ENCODE measurements at regions not wholly inside any gene's neighbourhood (a gene's known extent, or its start where the extent isn't known, plus 50 kb on each side); places are given as distances from the start of the nearest gene placed in this dataset.

- ChIA-PET CTCF (interaction anchor here (1.4 kb wide), 1 partner anchor 805 kb away, joined by 8 read pairs; no protein-coding TSS in a partner anchor), POLR2A (ENCODE audit: unreplicated experiment) (no interaction called here)
- Histone ChIP-seq H3K4me1 (replicated peaks; ENCODE audit: insufficient read depth) (peaks cover 4% of the 10 kb centered on the region), H3K79me2 (ENCODE audit: low read depth) (no peaks in the 10 kb centered on the region), H3K9me2 (ENCODE audit: insufficient read depth) (no peaks in the 10 kb centered on the region), H3K27me3 (ENCODE audit: insufficient read depth, low read depth) (no peaks in the 10 kb centered on the region), H3K27ac (no peak overlapping the region), H3K4me3 (no peak overlapping the region), H3K4me2 (no peak overlapping the region), H4K20me1 (ENCODE audit: insufficient read depth) (no peaks in the 10 kb centered on the region), H3F3A (ENCODE audit: insufficient read depth, low read depth) (no peaks in the 10 kb centered on the region), H3K36me3 (ENCODE audit: low read depth) (no peaks in the 10 kb centered on the region), H2AFZ (no peak overlapping the region), H3K9me3 (ENCODE audit: insufficient read depth, low read depth) (no peaks in the 10 kb centered on the region; the same call in 1 of the 2 replicates)
- intact Hi-C loops (cut with micrococcal nuclease; ENCODE audit: unreplicated experiment), result loop anchor here (10.0 kb wide), 1 partner anchor 1378 kb away; no protein-coding TSS in a partner anchor
- BruUV-seq (replicated peaks), result no TSS peak
- TF ChIP-seq, protein P1, sequence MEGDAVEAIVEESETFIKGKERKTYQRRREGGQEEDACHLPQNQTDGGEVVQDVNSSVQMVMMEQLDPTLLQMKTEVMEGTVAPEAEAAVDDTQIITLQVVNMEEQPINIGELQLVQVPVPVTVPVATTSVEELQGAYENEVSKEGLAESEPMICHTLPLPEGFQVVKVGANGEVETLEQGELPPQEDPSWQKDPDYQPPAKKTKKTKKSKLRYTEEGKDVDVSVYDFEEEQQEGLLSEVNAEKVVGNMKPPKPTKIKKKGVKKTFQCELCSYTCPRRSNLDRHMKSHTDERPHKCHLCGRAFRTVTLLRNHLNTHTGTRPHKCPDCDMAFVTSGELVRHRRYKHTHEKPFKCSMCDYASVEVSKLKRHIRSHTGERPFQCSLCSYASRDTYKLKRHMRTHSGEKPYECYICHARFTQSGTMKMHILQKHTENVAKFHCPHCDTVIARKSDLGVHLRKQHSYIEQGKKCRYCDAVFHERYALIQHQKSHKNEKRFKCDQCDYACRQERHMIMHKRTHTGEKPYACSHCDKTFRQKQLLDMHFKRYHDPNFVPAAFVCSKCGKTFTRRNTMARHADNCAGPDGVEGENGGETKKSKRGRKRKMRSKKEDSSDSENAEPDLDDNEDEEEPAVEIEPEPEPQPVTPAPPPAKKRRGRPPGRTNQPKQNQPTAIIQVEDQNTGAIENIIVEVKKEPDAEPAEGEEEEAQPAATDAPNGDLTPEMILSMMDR (conservative IDR thresholded peaks at IDR 0.05), result no peak
- TF ChIP-seq EZH2 (IDR thresholded peaks at IDR 0.05; ENCODE audit: low read depth), result no peak
- DNase-seq, result no peak
Measured at GRCh38 chr14:54342806-54343205, 54.0 kb upstream of the CDKN3 start.

DNA sequence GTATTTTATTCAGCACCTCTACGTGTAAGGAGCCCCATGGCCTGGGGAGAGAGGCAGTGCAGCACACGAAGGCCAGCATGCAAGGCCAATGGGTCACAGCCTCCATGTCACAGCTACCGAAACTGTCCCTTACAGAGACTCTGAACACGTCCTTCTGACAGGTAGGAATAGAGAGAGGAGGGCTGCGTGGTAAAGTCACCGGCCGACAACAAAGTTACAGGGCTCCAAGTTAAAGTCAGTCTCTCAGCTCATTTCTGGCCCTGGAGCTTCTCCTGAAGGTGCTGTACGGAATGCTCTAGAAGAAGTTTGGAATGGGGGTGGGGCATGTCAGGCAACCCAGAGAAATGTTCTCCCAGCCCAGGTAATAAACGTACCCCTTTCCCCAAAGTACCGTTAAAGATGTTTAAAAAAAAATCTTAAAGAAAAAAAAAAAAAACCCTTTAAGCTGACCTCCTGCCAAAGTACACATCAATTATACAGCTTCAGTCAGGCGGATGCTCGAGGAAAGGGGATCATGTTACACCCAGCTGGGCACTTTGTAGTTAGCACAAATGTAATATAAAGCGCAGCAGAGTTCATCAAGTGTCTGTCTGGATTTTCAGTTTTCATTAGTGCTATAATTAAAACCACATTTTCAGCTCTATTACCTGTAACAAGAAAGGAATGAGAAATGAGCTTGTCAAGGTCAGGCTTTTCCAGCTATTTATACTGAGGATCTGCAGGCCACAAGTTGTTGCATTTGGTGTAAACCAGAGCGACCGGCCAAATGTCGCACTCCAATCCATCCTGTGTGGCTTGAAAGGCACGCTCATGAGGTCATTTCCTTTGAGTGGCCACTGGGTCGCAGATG is 53.3 kb upstream of the CDKN3 start:
- H2AFZ ChIP-seq, result no peak overlapping the region
- H3K27me3 ChIP-seq (ENCODE audit: insufficient read depth, low read depth), result no peaks in the 10 kb centered on the region
- ChIA-PET CTCF (interaction anchor here (0.6 to 1.4 kb wide), 6 partner anchors 74 to 806 kb away, joined by 3 to 8 read pairs (median 4); no protein-coding TSS in a partner anchor), POLR2A (ENCODE audit: unreplicated experiment) (interaction anchor here (0.6 kb wide), 1 partner anchor 253 kb away, joined by 4 read pairs; no protein-coding TSS in a partner anchor)
- no peaks in the 10 kb centered on the region for H3K36me3 ChIP-seq (ENCODE audit: low read depth)
- peak in 1 of 2 experiments; percentile 23 for DNase-seq
- no peaks in the 10 kb centered on the region for H3K79me2 ChIP-seq (ENCODE audit: low read depth)
- peaks cover 4% of the 10 kb centered on the region for H3K4me1 ChIP-seq (replicated peaks; ENCODE audit: insufficient read depth)
- no TSS peak for BruUV-seq (replicated peaks)
- no peak overlapping the region for H3K27ac ChIP-seq
- intact Hi-C loops (cut with micrococcal nuclease; ENCODE audit: unreplicated experiment), result loop anchor here (10.0 kb wide), 1 partner anchor 1379 kb away; no protein-coding TSS in a partner anchor
- no peak overlapping the region for H3K4me3 ChIP-seq
- TF ChIP-seq, protein P1 (conservative IDR thresholded peaks at IDR 0.05), result no peak
- TF ChIP-seq EZH2 (IDR thresholded peaks at IDR 0.05; ENCODE audit: low read depth), result no peak
- H3K4me2 ChIP-seq, result no peak overlapping the region
- no peaks in the 10 kb centered on the region for H3K9me2 ChIP-seq (ENCODE audit: insufficient read depth)
- H3K9me3 ChIP-seq (ENCODE audit: insufficient read depth, low read depth), result no peaks in the 10 kb centered on the region; the same call in 1 of the 2 replicates
- H3F3A ChIP-seq (ENCODE audit: insufficient read depth, low read depth), result no peaks in the 10 kb centered on the region
- H4K20me1 ChIP-seq (ENCODE audit: insufficient read depth), result no peaks in the 10 kb centered on the region

DNA sequence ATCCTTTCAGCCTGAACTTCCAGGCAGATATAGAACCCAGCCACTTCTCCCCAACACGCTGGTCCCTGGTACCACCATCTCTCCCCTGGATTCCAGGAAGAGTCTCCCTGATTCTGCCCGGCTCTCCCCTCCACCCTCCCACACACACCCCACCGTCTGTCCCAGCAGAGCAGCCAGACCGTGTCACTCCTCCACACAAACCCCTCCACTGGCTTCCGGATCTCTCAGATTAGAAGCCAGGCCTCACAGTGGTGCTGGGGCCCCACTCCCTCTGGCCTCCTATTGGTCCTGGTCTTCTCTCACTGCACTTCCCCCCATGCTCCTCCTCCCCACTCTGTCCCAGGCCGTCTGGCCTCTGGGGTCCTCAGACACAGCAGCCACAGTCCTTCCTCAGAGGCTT is 52.4 kb upstream of the CDKN3 start:
- POLR2A ChIA-PET (ENCODE audit: unreplicated experiment), result interaction anchor here (0.6 kb wide), 1 partner anchor 254 kb away, joined by 4 read pairs; no protein-coding TSS in a partner anchor
- intact Hi-C loops (cut with micrococcal nuclease; ENCODE audit: unreplicated experiment), result loop anchor here (10.0 kb wide), 1 partner anchor 1380 kb away; no protein-coding TSS in a partner anchor
- no peak overlapping the region for H3K27ac ChIP-seq
- H3K4me3 ChIP-seq, result no peak overlapping the region
- CTCF ChIA-PET, result interaction anchor here (1.4 kb wide), 1 partner anchor 807 kb away, joined by 8 read pairs; no protein-coding TSS in a partner anchor
- H3K4me2 ChIP-seq, result no peak overlapping the region
- H3K9me3 ChIP-seq (ENCODE audit: insufficient read depth, low read depth), result no peaks in the 10 kb centered on the region; the same call in 1 of the 2 replicates
- H4K20me1 ChIP-seq (ENCODE audit: insufficient read depth), result no peaks in the 10 kb centered on the region
- BruUV-seq (replicated peaks), result no TSS peak
- no peaks in the 10 kb centered on the region for H3K27me3 ChIP-seq (ENCODE audit: insufficient read depth, low read depth)
- no peak overlapping the region for H2AFZ ChIP-seq
- no peak for TF ChIP-seq EZH2 (IDR thresholded peaks at IDR 0.05; ENCODE audit: low read depth)
- TF ChIP-seq, protein P1 (conservative IDR thresholded peaks at IDR 0.05), result no peak
- DNase-seq, result no peak
- no peaks in the 10 kb centered on the region for H3K36me3 ChIP-seq (ENCODE audit: low read depth)
- H3K79me2 ChIP-seq (ENCODE audit: low read depth), result no peaks in the 10 kb centered on the region
- no peaks in the 10 kb centered on the region for H3K9me2 ChIP-seq (ENCODE audit: insufficient read depth)
- no peaks in the 10 kb centered on the region for H3F3A ChIP-seq (ENCODE audit: insufficient read depth, low read depth)
- peaks cover 4% of the 10 kb centered on the region for H3K4me1 ChIP-seq (replicated peaks; ENCODE audit: insufficient read depth)
